HepG2 (cell line): ENCODE measurements at regions not wholly inside any gene's neighbourhood (a gene's known extent, or its start where the extent isn't known, plus 50 kb on each side); places are given as distances from the start of the nearest gene placed in this dataset.

ENCODE experiments used
- ATAC-seq: fragments of 200-7000 bp; cut with Tn5 transposase; 3 replicates; pipeline ENCODE4 v1.9.1; 2020; ENCODE audit warnings: mild to moderate bottlenecking, moderate library complexity
- BruUV-seq: library from RNA; stranded (reverse); fragments of 400-500 nt; replicated peaks from 2 replicates; lab custom pipeline; 2021; lab: Mats Ljungman, UMichigan
- CTCF ChIA-PET: fragments of 300-600 bp; formaldehyde crosslinking; extraction: SDS; loops from one replicate; lab custom pipeline; 2021; ENCODE audit warnings: low total read pairs, inconsistent platforms, low intra/inter-chr PET ratio; lab: Yijun Ruan, JAX
- POLR2A ChIA-PET: fragments of 350-600 bp; sonication (Branson Sonifier 250); formaldehyde crosslinking; loops from one replicate; lab custom pipeline; 2020; ENCODE audit warnings: antibody characterized with exemption, inconsistent platforms; lab: Yijun Ruan, JAX
- DNase-seq: peaks from one replicate; pipeline ENCODE4 v3.0.0-alpha.2; 2015; ENCODE audit warnings: low spot score
- FAIRE-seq: peaks from 3 replicates; lab custom pipeline; 2011; peaks lifted over from hg19 to GRCh38; lab: Jason Lieb, UNC
- H2AFZ ChIP-seq: one replicate; pipeline ENCODE4 v1.6.1; 2011; ENCODE audit warnings: low read length, inconsistent platforms
- H3K27ac ChIP-seq: fragments of 300-600 bp; 3 replicates; pipeline ENCODE4 v1.8.0; 2011; ENCODE audit warnings: mixed run types, mild to moderate bottlenecking, mixed read lengths, low read length, inconsistent platforms; ENCODE audit not compliant: insufficient read depth; ENCODE audit errors: extremely low read length
- H3K27me3 ChIP-seq, 2 experiments: fragments of 200-600 bp in 1 of 2; 2 replicates in 1 of 2; 3 replicates in 1 of 2; pipeline versions ENCODE4 v1.6.0 to v1.8.0; 2011; ENCODE audit warnings: low read length in 2 of 2, mild to moderate bottlenecking in 2 of 2, moderate library complexity in 2 of 2, inconsistent platforms in 1 of 2; ENCODE audit not compliant: insufficient read depth in 2 of 2, control insufficient read depth in 1 of 2
- H3K36me3 ChIP-seq, 2 experiments: fragments of 200-600 bp in 1 of 2; replicated peaks in 1 of 2; 2 replicates in 1 of 2; 3 replicates in 1 of 2; pipeline versions ENCODE4 v1.5.1 to v1.8.0; 2011; ENCODE audit warnings: low read length in 2 of 2, inconsistent platforms in 1 of 2; ENCODE audit not compliant: insufficient read depth in 2 of 2, control insufficient read depth in 1 of 2
- H3K4me1 ChIP-seq: 2 replicates; pipeline ENCODE4 v1.5.1; 2012; ENCODE audit warnings: low read length, inconsistent platforms; ENCODE audit not compliant: insufficient read depth
- H3K4me2 ChIP-seq: 2 replicates; pipeline ENCODE4 v1.6.0; 2011; ENCODE audit warnings: low read depth, low read length, inconsistent platforms
- H3K4me3 ChIP-seq, 3 experiments: fragments of 200-600 bp in 1 of 3; sonication (generic), shearing (Covaris generic) in 1 of 3; replicated peaks in 1 of 3; 2 replicates each; pipeline ENCODE4 v1.5.1; 2011 to 2016; ENCODE audit warnings: low read length in 3 of 3, inconsistent platforms in 2 of 3, low read depth in 2 of 3, mild to moderate bottlenecking in 2 of 3, control low read depth in 1 of 3, mixed read lengths in 1 of 3; ENCODE audit not compliant: insufficient read depth in 1 of 3
- H3K79me2 ChIP-seq: one replicate; pipeline ENCODE4 v1.6.1; 2011; ENCODE audit warnings: low read length, inconsistent platforms; ENCODE audit not compliant: insufficient read depth
- H3K9ac ChIP-seq: 2 replicates; pipeline ENCODE4 v1.6.0; 2011; ENCODE audit warnings: mild to moderate bottlenecking, low read depth, low read length, inconsistent platforms; ENCODE audit not compliant: insufficient read depth
- H3K9me3 ChIP-seq: 2 replicates; pipeline ENCODE4 v1.5.1; 2012; ENCODE audit warnings: mild to moderate bottlenecking, low read length
- H4K20me1 ChIP-seq: 2 replicates; pipeline ENCODE4 v1.6.0; 2011; ENCODE audit warnings: inconsistent platforms, mild to moderate bottlenecking, low read length, moderate library complexity; ENCODE audit not compliant: insufficient read depth
- ARNT ChIP-seq: fragments of 450-650 bp; IDR thresholded peaks from 2 replicates; pipeline ENCODE4 v1.6.1; 2017
- CAMTA2 ChIP-seq: sonication (generic); formaldehyde crosslinking; IDR thresholded peaks from 2 replicates; pipeline ENCODE4 v1.4.0; 2020; ENCODE audit warnings: mild to moderate bottlenecking, missing genetic modification reagents, borderline replicate concordance
- HNRNPL ChIP-seq: fragments of 200-400 bp; formaldehyde crosslinking; IDR thresholded peaks from 2 replicates; pipeline ENCODE4 v1.6.1; 2017; ENCODE audit warnings: mild to moderate bottlenecking, low read depth, low read length
- NCOA2 ChIP-seq: sonication (generic); formaldehyde crosslinking; IDR thresholded peaks from 2 replicates; pipeline ENCODE4 v1.8.0; 2022; ENCODE audit warnings: inconsistent platforms
- SCMH1 ChIP-seq: sonication (generic); formaldehyde crosslinking; IDR thresholded peaks from 2 replicates; pipeline ENCODE4 v1.9.0; 2021; ENCODE audit warnings: missing genetic modification reagents, mild to moderate bottlenecking, borderline replicate concordance
- SIX4 ChIP-seq: sonication (generic); formaldehyde crosslinking; IDR thresholded peaks from 2 replicates; pipeline ENCODE4 v1.4.0; 2020; ENCODE audit warnings: missing genetic modification reagents
- TEAD2 ChIP-seq: sonication (generic); formaldehyde crosslinking; IDR thresholded peaks from 2 replicates; pipeline ENCODE4 v1.9.0; 2021; ENCODE audit warnings: missing genetic modification reagents
- ZBTB1 ChIP-seq: sonication (generic); formaldehyde crosslinking; IDR thresholded peaks from 2 replicates; pipeline ENCODE4 v1.4.0; 2020; ENCODE audit warnings: missing genetic modification reagents, borderline replicate concordance
- ZFYVE20 ChIP-seq: sonication (generic); formaldehyde crosslinking; IDR thresholded peaks from 2 replicates; pipeline ENCODE4 v1.8.0; 2023; ENCODE audit warnings: low read depth, mild to moderate bottlenecking, moderate library complexity, missing genetic modification reagents, borderline replicate concordance
- ZNF441 ChIP-seq: sonication (generic); formaldehyde crosslinking; IDR thresholded peaks from 2 replicates; pipeline ENCODE4 v1.7.0; 2021; ENCODE audit warnings: missing genetic modification reagents, borderline replicate concordance
- ZNF674 ChIP-seq: sonication (generic); formaldehyde crosslinking; IDR thresholded peaks from 2 replicates; pipeline ENCODE4 v1.5.0; 2020; ENCODE audit warnings: low read depth, mild to moderate bottlenecking, missing genetic modification reagents
- WGBS: methylation state at CpG from one replicate; pipeline ENCODE4 v1.1.6; 2017; ENCODE audit warnings: low lambda C conversion rate; 5-methylcytosine and 5-hydroxymethylcytosine counted together
- in situ Hi-C: cut with HindIII; loops from 2 replicates; pipeline ENCODE4 v1.10.0; 2017; ENCODE audit warnings: low pct_unique_long_range_greater_than_20kb; ENCODE audit not compliant: extremely low pct_ligation_motif_present
- intact Hi-C: fragments of 100-400 bp; cut with micrococcal nuclease; formaldehyde crosslinking; loops from one replicate; pipeline ENCODE4 v1.10.0; 2022; ENCODE audit not compliant: unreplicated experiment
- TF ChIP-seq, protein P1 (sequence below): sonication (generic); formaldehyde crosslinking; IDR thresholded peaks from 2 replicates; pipeline ENCODE4 v1.5.1; 2020; ENCODE audit warnings: missing genetic modification reagents, mild to moderate bottlenecking, borderline replicate concordance
- TF ChIP-seq, protein P2 (sequence below): sonication (generic); formaldehyde crosslinking; IDR thresholded peaks from 2 replicates; pipeline ENCODE4 v1.4.0; 2020; ENCODE audit warnings: low read depth, mild to moderate bottlenecking, missing genetic modification reagents

DNA sequence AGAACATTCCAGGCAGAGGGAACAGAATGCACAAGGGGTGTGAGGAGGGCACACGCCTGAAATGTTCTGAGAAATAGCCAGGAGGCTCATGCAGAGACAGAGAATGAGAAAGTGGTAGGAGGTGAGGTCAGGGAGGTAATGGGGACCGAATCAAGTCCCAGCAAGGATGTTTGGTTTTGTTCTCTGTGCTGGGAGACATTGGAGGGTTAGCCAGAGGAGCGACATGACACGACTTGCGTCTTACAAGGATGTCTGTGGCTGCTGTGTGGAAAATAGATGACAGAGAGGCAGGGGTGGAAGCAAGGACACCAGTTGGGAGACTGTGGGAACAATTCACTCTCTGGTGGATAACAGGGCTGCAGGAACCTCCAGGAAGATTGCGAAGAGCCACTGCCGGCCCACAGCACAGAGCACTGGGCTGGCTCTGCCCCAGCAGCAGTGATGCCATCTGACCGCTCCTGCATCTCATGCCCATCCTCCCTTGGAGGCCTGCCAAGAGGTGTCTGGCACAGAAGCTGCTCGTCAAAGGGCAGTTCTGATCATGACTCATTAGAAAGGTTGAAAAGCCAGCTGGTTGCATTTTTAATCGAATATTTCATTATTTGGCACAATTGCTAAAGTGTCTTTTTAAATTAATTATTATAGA lies 57.7 kb upstream of the CD83 start:
- no peaks in the 10 kb centered on the region for H3K4me1 ChIP-seq
- no peak for TF ChIP-seq SCMH1 (CRISPR knock-in tag)
- TF ChIP-seq ZNF674 (CRISPR knock-in tag): no peak
- no peak for TF ChIP-seq ZBTB1 (CRISPR knock-in tag)
- no peak for TF ChIP-seq TEAD2 (CRISPR knock-in tag)
- no peak for TF ChIP-seq ZFYVE20
- no peak for TF ChIP-seq CAMTA2 (CRISPR knock-in tag)
- TF ChIP-seq ZNF441 (CRISPR knock-in tag): no peak
- TF ChIP-seq SIX4 (CRISPR knock-in tag): no peak
- TF ChIP-seq ARNT: no peak
- no peak for TF ChIP-seq NCOA2 (CRISPR knock-in tag)
- TF ChIP-seq, protein P1, sequence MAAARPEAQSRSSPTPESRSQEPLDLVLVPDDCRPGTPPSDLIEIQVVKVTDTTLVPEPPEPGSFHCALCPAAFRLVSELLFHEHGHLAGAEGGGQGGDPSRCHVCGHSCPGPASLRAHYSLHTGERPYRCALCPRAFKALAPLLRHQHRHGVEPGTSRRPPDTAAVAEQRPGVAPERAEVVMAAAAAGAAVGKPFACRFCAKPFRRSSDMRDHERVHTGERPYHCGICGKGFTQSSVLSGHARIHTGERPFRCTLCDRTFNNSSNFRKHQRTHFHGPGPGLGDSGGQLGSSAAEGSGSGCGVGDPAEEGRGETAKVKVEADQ (CRISPR knock-in tag): no peak
- TF ChIP-seq, protein P2, sequence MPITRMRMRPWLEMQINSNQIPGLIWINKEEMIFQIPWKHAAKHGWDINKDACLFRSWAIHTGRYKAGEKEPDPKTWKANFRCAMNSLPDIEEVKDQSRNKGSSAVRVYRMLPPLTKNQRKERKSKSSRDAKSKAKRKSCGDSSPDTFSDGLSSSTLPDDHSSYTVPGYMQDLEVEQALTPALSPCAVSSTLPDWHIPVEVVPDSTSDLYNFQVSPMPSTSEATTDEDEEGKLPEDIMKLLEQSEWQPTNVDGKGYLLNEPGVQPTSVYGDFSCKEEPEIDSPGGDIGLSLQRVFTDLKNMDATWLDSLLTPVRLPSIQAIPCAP (CRISPR knock-in tag): no peak
- no peak for TF ChIP-seq HNRNPL
- TF ChIP-seq, all 625 proteins: peak for 0
- BruUV-seq: no TSS peak
- no peaks in the 10 kb centered on the region for H3K79me2 ChIP-seq
- H3K27ac ChIP-seq: no peak overlapping the region
- no peaks in the 10 kb centered on the region for H4K20me1 ChIP-seq
- DNase-seq: no peak
- no peak overlapping the region for H2AFZ ChIP-seq
- H3K4me3 ChIP-seq: no peak overlapping the region
- 8% methylated on average over 10 of the region's 10 CpGs for WGBS
- in situ Hi-C loops: loop anchor here (5.0 to 10.0 kb wide), 2 partner anchors 153 to 265 kb away; no protein-coding TSS in a partner anchor
- H3K4me2 ChIP-seq: no peak overlapping the region
- ChIA-PET CTCF (no interaction called here), POLR2A (no interaction called here)
- H3K27me3 ChIP-seq: peaks cover 0 to 19% of the 10 kb centered on the region in 2 experiments; a peak in 3 of 5 replicates
- ATAC-seq: no peak
- no peak for FAIRE-seq
- intact Hi-C loops: no loop called here
- no peaks in the 10 kb centered on the region for H3K36me3 ChIP-seq
- H3K9ac ChIP-seq: no peak overlapping the region
- H3K9me3 ChIP-seq: no peaks in the 10 kb centered on the region
